GM12878 (cell line): ENCODE measurements at regions not wholly inside any gene's neighbourhood (a gene's known extent, or its start where the extent isn't known, plus 50 kb on each side); places are given as distances from the start of the nearest gene placed in this dataset.

Source experiments
- ATAC-seq: fragments of 200-7000 bp; cut with Tn5 transposase; 3 replicates; pipeline ENCODE4 v1.9.1; 2020; ENCODE audit warnings: mild to moderate bottlenecking, moderate library complexity
- BruUV-seq: library from RNA; stranded (reverse); fragments of 400-500 nt; replicated peaks from 2 replicates; lab custom pipeline; 2021; lab: Mats Ljungman, UMichigan
- CTCF ChIA-PET: fragments of 300-600 bp; sonication (Branson Sonifier 250); formaldehyde crosslinking; extraction: SDS; loops from one replicate; lab custom pipeline; 2021; ENCODE audit warnings: inconsistent platforms; lab: Yijun Ruan, JAX
- POLR2A ChIA-PET: fragments of 350-600 bp; formaldehyde crosslinking; extraction: SDS; loops from one replicate; lab custom pipeline; 2021; ENCODE audit warnings: inconsistent platforms; lab: Charles Lee
- RAD21 ChIA-PET: fragments of 300-600 bp; sonication (Branson Sonifier 250); formaldehyde crosslinking; loops from one replicate; lab custom pipeline; 2023; ENCODE audit warnings: antibody characterized with exemption; ENCODE audit not compliant: unreplicated experiment; lab: Charles Lee
- SMC1A ChIA-PET: fragments of 300-600 bp; sonication (Branson Sonifier 250); formaldehyde crosslinking; loops from one replicate; lab custom pipeline; 2023; ENCODE audit not compliant: unreplicated experiment, uncharacterized antibody; lab: Charles Lee
- DNase-seq: peaks from one replicate; pipeline ENCODE4 v3.0.0-alpha.2; 2011; ENCODE audit warnings: low read depth, low spot score
- FAIRE-seq: peaks from 3 replicates; lab custom pipeline; 2011; peaks lifted over from hg19 to GRCh38; lab: Jason Lieb, UNC
- H2AFZ ChIP-seq: 2 replicates; pipeline ENCODE4 v1.6.0; 2011; ENCODE audit warnings: low read depth, low read length, control low read depth; ENCODE audit not compliant: control insufficient read depth
- H3K27ac ChIP-seq: 2 replicates; pipeline ENCODE4 v1.5.1; 2011; ENCODE audit warnings: control low read depth; ENCODE audit not compliant: control insufficient read depth, insufficient read depth
- H3K27me3 ChIP-seq, 2 experiments: replicated peaks in 1 of 2; 2 replicates each; pipeline versions ENCODE4 v1.6.0 to v1.6.1; 2011; ENCODE audit warnings: low read length in 1 of 2; ENCODE audit not compliant: control insufficient read depth in 2 of 2, insufficient read depth in 2 of 2
- H3K36me3 ChIP-seq, 2 experiments: 2 replicates each; pipeline ENCODE4 v1.5.1; 2011; ENCODE audit warnings: low read length in 1 of 2; ENCODE audit not compliant: control insufficient read depth in 2 of 2, insufficient read depth in 2 of 2
- H3K4me1 ChIP-seq: 2 replicates; pipeline ENCODE4 v1.6.1; 2011; ENCODE audit warnings: mild to moderate bottlenecking, low read length, moderate library complexity, mixed read lengths; ENCODE audit not compliant: control insufficient read depth, insufficient read depth
- H3K4me2 ChIP-seq: 2 replicates; pipeline ENCODE4 v1.6.0; 2011; ENCODE audit warnings: control low read depth; ENCODE audit not compliant: control insufficient read depth, insufficient read depth
- H3K4me3 ChIP-seq: fragments of 200-600 bp; sonication (generic); 2 replicates; pipeline ENCODE4 v1.5.1; 2016
- H3K79me2 ChIP-seq: 2 replicates; pipeline ENCODE4 v1.6.0; 2011; ENCODE audit warnings: low read length; ENCODE audit not compliant: control insufficient read depth, insufficient read depth
- H3K9ac ChIP-seq: 2 replicates; pipeline ENCODE4 v1.8.0; 2011; ENCODE audit warnings: low read length, control low read depth, mixed read lengths; ENCODE audit not compliant: control insufficient read depth, insufficient read depth
- H3K9me3 ChIP-seq: replicated peaks from 3 replicates; pipeline ENCODE4 v1.5.1; 2011; ENCODE audit warnings: mild to moderate bottlenecking, low read length; ENCODE audit not compliant: control insufficient read depth, insufficient read depth
- H4K20me1 ChIP-seq: 2 replicates; pipeline ENCODE4 v1.6.0; 2011; ENCODE audit not compliant: control insufficient read depth, insufficient read depth
- CBX5 ChIP-seq: sonication (generic); IDR thresholded peaks from 2 replicates; pipeline ENCODE4 v1.6.1; 2016; ENCODE audit warnings: low read depth, moderate library complexity, mild to moderate bottlenecking, inconsistent platforms
- EP300 ChIP-seq, 2 experiments: fragments of 150-350 bp in 1 of 2; IDR thresholded peaks; 2 replicates each; pipeline ENCODE4 v1.6.1; 2011 to 2012; ENCODE audit warnings: low read depth in 2 of 2, low read length in 2 of 2, borderline replicate concordance in 1 of 2, improper control_type of control experiment in 1 of 2, inconsistent platforms in 1 of 2; ENCODE audit not compliant: control insufficient read depth in 1 of 2
- HCFC1 ChIP-seq: fragments of 150-350 bp; IDR thresholded peaks from 2 replicates; pipeline ENCODE4 v1.6.1; 2014; ENCODE audit warnings: low read length
- IKZF2 ChIP-seq, 2 experiments: fragments of 450-650 bp; IDR thresholded peaks; 2 replicates each; pipeline ENCODE4 v1.6.1; 2017; ENCODE audit warnings: mild to moderate bottlenecking in 2 of 2, moderate library complexity in 2 of 2
- NFXL1 ChIP-seq: fragments of 450-650 bp; IDR thresholded peaks from 2 replicates; pipeline ENCODE4 v1.6.1; 2017; ENCODE audit warnings: antibody characterized with exemption, mild to moderate bottlenecking, borderline replicate concordance
- NR2F1 ChIP-seq: fragments of 450-650 bp; conservative IDR thresholded peaks from 2 replicates; pipeline ENCODE4 v1.6.1; 2017; ENCODE audit warnings: mild to moderate bottlenecking
- PBX3 ChIP-seq: IDR thresholded peaks from 2 replicates; pipeline ENCODE4 v1.6.1; 2011; ENCODE audit warnings: mild to moderate bottlenecking, low read depth, low read length, moderate library complexity; ENCODE audit not compliant: insufficient replicate concordance
- POLR2AphosphoS2 ChIP-seq: IDR thresholded peaks from 2 replicates; pipeline ENCODE4 v1.6.1; 2011; ENCODE audit warnings: low read depth, mild to moderate bottlenecking, low read length, improper control_type of control experiment, moderate library complexity
- SIX5 ChIP-seq: IDR thresholded peaks from 2 replicates; pipeline ENCODE4 v1.6.1; 2011; ENCODE audit warnings: mild to moderate bottlenecking, low read depth, low read length, moderate library complexity; ENCODE audit not compliant: severe bottlenecking
- SMARCA5 ChIP-seq: fragments of 450-650 bp; IDR thresholded peaks from 2 replicates; pipeline ENCODE4 v1.6.1; 2017; ENCODE audit warnings: mild to moderate bottlenecking
- SREBF2 ChIP-seq: IDR thresholded peaks from 2 replicates; pipeline ENCODE4 v1.6.1; 2012; ENCODE audit warnings: mild to moderate bottlenecking, low read length
- WRNIP1 ChIP-seq: IDR thresholded peaks from 2 replicates; pipeline ENCODE4 v1.6.1; 2011; ENCODE audit warnings: low read depth, low read length, improper control_type of control experiment, borderline replicate concordance
- ZBED1 ChIP-seq: IDR thresholded peaks from 2 replicates; pipeline ENCODE4 v1.6.1; 2016; ENCODE audit warnings: borderline replicate concordance
- WGBS: methylation state at CpG from one replicate; pipeline ENCODE4 v1.1.6; 2016; ENCODE audit warnings: low lambda C conversion rate; ENCODE audit not compliant: insufficient replicate concordance, insufficient coverage; ENCODE audit errors: missing lambda C conversion rate; 5-methylcytosine and 5-hydroxymethylcytosine counted together
- in situ Hi-C: fragments of 300-500 bp; cut with MboI; formaldehyde crosslinking; loops from 9 replicates; pipeline ENCODE4 v1.14.3; 2018; ENCODE audit warnings: mixed read lengths
- intact Hi-C: fragments of 100-400 bp; cut with micrococcal nuclease; formaldehyde crosslinking; loops from one replicate; pipeline ENCODE4 v1.14.2; 2022; ENCODE audit not compliant: unreplicated experiment
- TF ChIP-seq, protein P1 (sequence below): IDR thresholded peaks from 2 replicates; pipeline ENCODE4 v1.6.1; 2012; ENCODE audit warnings: improper control_type of control experiment, low read depth, low read length; ENCODE audit not compliant: insufficient replicate concordance
- TF ChIP-seq, protein P2 (sequence below): fragments of 450-650 bp; IDR thresholded peaks from 2 replicates; pipeline ENCODE4 v1.6.1; 2017; ENCODE audit warnings: mild to moderate bottlenecking

GRCh38 chr5:53321073-53321472 lies 159.4 kb upstream of the FST start (continued):
- TF ChIP-seq, protein P1, sequence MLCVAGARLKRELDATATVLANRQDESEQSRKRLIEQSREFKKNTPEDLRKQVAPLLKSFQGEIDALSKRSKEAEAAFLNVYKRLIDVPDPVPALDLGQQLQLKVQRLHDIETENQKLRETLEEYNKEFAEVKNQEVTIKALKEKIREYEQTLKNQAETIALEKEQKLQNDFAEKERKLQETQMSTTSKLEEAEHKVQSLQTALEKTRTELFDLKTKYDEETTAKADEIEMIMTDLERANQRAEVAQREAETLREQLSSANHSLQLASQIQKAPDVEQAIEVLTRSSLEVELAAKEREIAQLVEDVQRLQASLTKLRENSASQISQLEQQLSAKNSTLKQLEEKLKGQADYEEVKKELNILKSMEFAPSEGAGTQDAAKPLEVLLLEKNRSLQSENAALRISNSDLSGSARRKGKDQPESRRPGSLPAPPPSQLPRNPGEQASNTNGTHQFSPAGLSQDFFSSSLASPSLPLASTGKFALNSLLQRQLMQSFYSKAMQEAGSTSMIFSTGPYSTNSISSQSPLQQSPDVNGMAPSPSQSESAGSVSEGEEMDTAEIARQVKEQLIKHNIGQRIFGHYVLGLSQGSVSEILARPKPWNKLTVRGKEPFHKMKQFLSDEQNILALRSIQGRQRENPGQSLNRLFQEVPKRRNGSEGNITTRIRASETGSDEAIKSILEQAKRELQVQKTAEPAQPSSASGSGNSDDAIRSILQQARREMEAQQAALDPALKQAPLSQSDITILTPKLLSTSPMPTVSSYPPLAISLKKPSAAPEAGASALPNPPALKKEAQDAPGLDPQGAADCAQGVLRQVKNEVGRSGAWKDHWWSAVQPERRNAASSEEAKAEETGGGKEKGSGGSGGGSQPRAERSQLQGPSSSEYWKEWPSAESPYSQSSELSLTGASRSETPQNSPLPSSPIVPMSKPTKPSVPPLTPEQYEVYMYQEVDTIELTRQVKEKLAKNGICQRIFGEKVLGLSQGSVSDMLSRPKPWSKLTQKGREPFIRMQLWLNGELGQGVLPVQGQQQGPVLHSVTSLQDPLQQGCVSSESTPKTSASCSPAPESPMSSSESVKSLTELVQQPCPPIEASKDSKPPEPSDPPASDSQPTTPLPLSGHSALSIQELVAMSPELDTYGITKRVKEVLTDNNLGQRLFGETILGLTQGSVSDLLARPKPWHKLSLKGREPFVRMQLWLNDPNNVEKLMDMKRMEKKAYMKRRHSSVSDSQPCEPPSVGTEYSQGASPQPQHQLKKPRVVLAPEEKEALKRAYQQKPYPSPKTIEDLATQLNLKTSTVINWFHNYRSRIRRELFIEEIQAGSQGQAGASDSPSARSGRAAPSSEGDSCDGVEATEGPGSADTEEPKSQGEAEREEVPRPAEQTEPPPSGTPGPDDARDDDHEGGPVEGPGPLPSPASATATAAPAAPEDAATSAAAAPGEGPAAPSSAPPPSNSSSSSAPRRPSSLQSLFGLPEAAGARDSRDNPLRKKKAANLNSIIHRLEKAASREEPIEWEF: no peak
- TF ChIP-seq WRNIP1: no peak

DNA sequence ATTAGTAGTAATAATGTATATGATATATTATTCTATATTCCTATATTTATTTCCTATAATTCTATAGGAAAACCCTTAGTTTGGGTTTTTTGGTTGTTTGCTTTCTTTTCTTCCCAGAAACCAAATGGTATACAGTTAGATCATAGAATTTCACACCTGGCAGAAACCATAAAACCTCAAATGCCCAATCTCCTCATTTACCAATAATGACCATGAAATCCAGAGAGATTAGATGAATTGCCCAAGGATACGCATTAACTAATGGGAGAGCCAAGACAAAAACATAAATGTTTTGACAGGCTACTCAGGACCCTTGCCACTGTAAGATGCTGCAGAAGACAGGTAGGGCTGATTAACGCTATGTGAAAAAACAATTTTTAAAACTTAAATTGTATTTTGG lies 158.7 kb upstream of the FST start:
- H3K9ac ChIP-seq: no peak overlapping the region
- H3K4me3 ChIP-seq: no peak overlapping the region
- no peak overlapping the region for H3K4me2 ChIP-seq
- BruUV-seq: no TSS peak
- ChIA-PET CTCF (no interaction called here), SMC1A (no interaction called here), RAD21 (no interaction called here), POLR2A (no interaction called here)
- H3K27me3 ChIP-seq: no peaks in the 10 kb centered on the region
- H2AFZ ChIP-seq: no peak overlapping the region
- H3K36me3 ChIP-seq: no peaks in the 10 kb centered on the region
- H4K20me1 ChIP-seq: no peaks in the 10 kb centered on the region
- in situ Hi-C loops (no loop called here), intact Hi-C loops (no loop called here)
- no peak for FAIRE-seq
- H3K27ac ChIP-seq: no peak overlapping the region
- no peak for DNase-seq
- 86% methylated on average over 2 of the region's 2 CpGs for WGBS
- H3K4me1 ChIP-seq: no peaks in the 10 kb centered on the region
- no peaks in the 10 kb centered on the region for H3K9me3 ChIP-seq
- no peak for ATAC-seq
- no peaks in the 10 kb centered on the region for H3K79me2 ChIP-seq
- TF ChIP-seq NFXL1 (no peak), HCFC1 (no peak), SREBF2 (no peak), CBX5 (no peak), IKZF2 (IDR thresholded peaks at IDR 0.05) (no peak), NR2F1 (no peak), POLR2AphosphoS2 (no peak), EP300 (IDR thresholded peaks at IDR 0.05; ENCODE audit: borderline replicate concordance in 1 of 2, control insufficient read depth in 1 of 2, low read depth in 2 of 2, low read length in 2 of 2) (no peak), SMARCA5 (no peak), PBX3 (no peak), ZBED1 (no peak), SIX5 (no peak)
- TF ChIP-seq, protein P2, sequence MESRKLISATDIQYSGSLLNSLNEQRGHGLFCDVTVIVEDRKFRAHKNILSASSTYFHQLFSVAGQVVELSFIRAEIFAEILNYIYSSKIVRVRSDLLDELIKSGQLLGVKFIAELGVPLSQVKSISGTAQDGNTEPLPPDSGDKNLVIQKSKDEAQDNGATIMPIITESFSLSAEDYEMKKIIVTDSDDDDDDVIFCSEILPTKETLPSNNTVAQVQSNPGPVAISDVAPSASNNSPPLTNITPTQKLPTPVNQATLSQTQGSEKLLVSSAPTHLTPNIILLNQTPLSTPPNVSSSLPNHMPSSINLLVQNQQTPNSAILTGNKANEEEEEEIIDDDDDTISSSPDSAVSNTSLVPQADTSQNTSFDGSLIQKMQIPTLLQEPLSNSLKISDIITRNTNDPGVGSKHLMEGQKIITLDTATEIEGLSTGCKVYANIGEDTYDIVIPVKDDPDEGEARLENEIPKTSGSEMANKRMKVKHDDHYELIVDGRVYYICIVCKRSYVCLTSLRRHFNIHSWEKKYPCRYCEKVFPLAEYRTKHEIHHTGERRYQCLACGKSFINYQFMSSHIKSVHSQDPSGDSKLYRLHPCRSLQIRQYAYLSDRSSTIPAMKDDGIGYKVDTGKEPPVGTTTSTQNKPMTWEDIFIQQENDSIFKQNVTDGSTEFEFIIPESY: no peak
